ENCODE measurements at regions not wholly inside any gene's neighbourhood (a gene's known extent, or its start where the extent isn't known, plus 50 kb on each side); places are given as distances from the start of the nearest gene placed in this dataset.

DNA sequence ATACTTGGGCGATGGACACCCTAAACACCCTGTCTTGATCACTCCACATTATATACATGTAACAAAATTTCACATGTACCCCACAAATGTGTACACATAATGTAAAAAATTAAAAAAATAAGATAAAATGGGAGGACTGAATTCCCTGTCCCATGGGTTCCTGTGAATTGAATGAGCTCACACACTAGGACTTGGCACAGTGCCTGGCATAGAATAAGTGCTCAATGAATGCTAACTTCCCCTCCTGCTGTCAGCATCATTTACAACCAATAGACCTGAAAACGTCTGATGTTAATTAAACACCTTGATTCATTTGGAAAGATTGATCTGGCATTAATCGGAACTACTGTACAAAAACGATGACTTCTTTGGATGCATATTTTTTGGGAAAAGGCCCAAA, 117.3 kb upstream of the ZNF438 start:
- no peak overlapping the region for H3K27ac ChIP-seq (ENCODE audit: low read depth, low read length, poor library complexity, severe bottlenecking)

DNA sequence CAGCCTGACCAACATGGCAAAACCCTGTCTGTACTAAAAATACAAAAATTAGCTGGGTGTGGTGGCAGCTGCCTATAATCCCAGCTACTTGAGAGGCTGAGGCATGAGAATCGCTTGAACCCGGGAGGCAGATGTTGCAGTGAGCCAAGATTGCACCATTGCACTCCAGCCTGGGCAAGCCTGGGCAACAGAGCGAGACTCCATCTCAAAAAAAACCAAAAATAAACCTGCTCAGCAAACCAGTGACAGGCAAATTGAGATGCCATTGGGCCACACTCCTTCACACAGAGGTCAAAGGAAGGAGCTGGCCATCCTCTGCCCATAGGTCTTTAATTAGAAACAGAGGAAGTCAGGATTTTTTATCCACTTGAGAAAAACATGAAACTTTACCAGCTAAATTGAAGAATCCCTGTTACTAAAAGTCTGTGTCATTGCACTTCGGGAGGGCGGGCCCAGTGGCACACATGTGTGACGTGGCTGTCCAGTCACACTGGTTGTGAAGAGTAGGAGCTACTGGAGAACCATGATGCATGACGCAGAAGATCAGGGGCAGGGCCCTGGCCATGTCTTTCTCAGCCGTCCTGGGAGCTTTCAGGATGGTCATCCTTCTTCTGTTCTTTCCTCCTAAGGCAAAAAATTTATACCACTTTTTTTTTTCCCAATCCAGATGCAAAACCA, 118.3 kb upstream of the ZNF438 start:
- Histone ChIP-seq H3K4me2 (ENCODE audit: low read length) (no peak overlapping the region), H4K20me1 (ENCODE audit: insufficient read depth, low read length) (no peaks in the 10 kb centered on the region), H3K9me2 (ENCODE audit: low read depth, low read length) (no peaks in the 10 kb centered on the region), H3K79me2 (ENCODE audit: insufficient read depth, low read length) (no peaks in the 10 kb centered on the region), H2AFZ (ENCODE audit: low read length) (no peak overlapping the region), H3K36me3 (ENCODE audit: insufficient read depth, low read length) (no peaks in the 10 kb centered on the region), H3K9me3 (ENCODE audit: low read length) (no peaks in the 10 kb centered on the region), H3K9ac (ENCODE audit: low read length) (no peak overlapping the region), H3F3A (ENCODE audit: insufficient read depth, low read length) (no peaks in the 10 kb centered on the region), H3K27ac (ENCODE audit: low read depth, low read length, poor library complexity, severe bottlenecking) (no peak overlapping the region), H3K27me3 (ENCODE audit: insufficient read depth, low read length) (no peaks in the 10 kb centered on the region), H3K4me1 (ENCODE audit: insufficient read depth, low read length, severe bottlenecking) (no peaks in the 10 kb centered on the region), H3K4me3 (ENCODE audit: low read depth, low read length, poor library complexity, severe bottlenecking) (no peak overlapping the region)
- no peak for TF ChIP-seq EZH2 (IDR thresholded peaks at IDR 0.05; ENCODE audit: borderline replicate concordance, low read length)
- TF ChIP-seq, protein P1, sequence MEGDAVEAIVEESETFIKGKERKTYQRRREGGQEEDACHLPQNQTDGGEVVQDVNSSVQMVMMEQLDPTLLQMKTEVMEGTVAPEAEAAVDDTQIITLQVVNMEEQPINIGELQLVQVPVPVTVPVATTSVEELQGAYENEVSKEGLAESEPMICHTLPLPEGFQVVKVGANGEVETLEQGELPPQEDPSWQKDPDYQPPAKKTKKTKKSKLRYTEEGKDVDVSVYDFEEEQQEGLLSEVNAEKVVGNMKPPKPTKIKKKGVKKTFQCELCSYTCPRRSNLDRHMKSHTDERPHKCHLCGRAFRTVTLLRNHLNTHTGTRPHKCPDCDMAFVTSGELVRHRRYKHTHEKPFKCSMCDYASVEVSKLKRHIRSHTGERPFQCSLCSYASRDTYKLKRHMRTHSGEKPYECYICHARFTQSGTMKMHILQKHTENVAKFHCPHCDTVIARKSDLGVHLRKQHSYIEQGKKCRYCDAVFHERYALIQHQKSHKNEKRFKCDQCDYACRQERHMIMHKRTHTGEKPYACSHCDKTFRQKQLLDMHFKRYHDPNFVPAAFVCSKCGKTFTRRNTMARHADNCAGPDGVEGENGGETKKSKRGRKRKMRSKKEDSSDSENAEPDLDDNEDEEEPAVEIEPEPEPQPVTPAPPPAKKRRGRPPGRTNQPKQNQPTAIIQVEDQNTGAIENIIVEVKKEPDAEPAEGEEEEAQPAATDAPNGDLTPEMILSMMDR (IDR thresholded peaks at IDR 0.05; ENCODE audit: low read length) = no peak

More for the DNA sequence above, 117.3 kb upstream of the ZNF438 start:
- TF ChIP-seq, protein P1 (IDR thresholded peaks at IDR 0.05; ENCODE audit: low read length) = no peak
- no peak for TF ChIP-seq EZH2 (IDR thresholded peaks at IDR 0.05; ENCODE audit: borderline replicate concordance, low read length)
- Histone ChIP-seq H3K9me3 (ENCODE audit: low read length) (no peaks in the 10 kb centered on the region), H3K79me2 (ENCODE audit: insufficient read depth, low read length) (no peaks in the 10 kb centered on the region), H3K4me2 (ENCODE audit: low read length) (no peak overlapping the region), H3K36me3 (ENCODE audit: insufficient read depth, low read length) (no peaks in the 10 kb centered on the region), H4K20me1 (ENCODE audit: insufficient read depth, low read length) (no peaks in the 10 kb centered on the region), H3F3A (ENCODE audit: insufficient read depth, low read length) (no peaks in the 10 kb centered on the region), H2AFZ (ENCODE audit: low read length) (no peak overlapping the region), H3K4me3 (ENCODE audit: low read depth, low read length, poor library complexity, severe bottlenecking) (no peak overlapping the region), H3K9ac (ENCODE audit: low read length) (no peak overlapping the region), H3K4me1 (ENCODE audit: insufficient read depth, low read length, severe bottlenecking) (no peaks in the 10 kb centered on the region), H3K9me2 (ENCODE audit: low read depth, low read length) (no peaks in the 10 kb centered on the region), H3K27me3 (ENCODE audit: insufficient read depth, low read length) (no peaks in the 10 kb centered on the region)

- no peak overlapping the region for H3K27ac ChIP-seq (ENCODE audit: low read depth, low read length, poor library complexity, severe bottlenecking)
- H3K9me3 ChIP-seq (ENCODE audit: low read length) = no peaks in the 10 kb centered on the region
These were observed 119.6 kb upstream of the ZNF438 start for GRCh38 chr10:31151301-31151700.

More at GRCh38 chr10:31151301-31151700, 119.6 kb upstream of the ZNF438 start:
- H4K20me1 ChIP-seq (ENCODE audit: insufficient read depth, low read length) = no peaks in the 10 kb centered on the region
- no peak overlapping the region for H3K9ac ChIP-seq (ENCODE audit: low read length)
- no peak overlapping the region for H3K4me3 ChIP-seq (ENCODE audit: low read depth, low read length, poor library complexity, severe bottlenecking)
- H3K27me3 ChIP-seq (ENCODE audit: insufficient read depth, low read length) = no peaks in the 10 kb centered on the region
- H3K36me3 ChIP-seq (ENCODE audit: insufficient read depth, low read length) = no peaks in the 10 kb centered on the region
- TF ChIP-seq, protein P1 (IDR thresholded peaks at IDR 0.05; ENCODE audit: low read length) = no peak
- no peak for TF ChIP-seq EZH2 (IDR thresholded peaks at IDR 0.05; ENCODE audit: borderline replicate concordance, low read length)
- no peak overlapping the region for H3K4me2 ChIP-seq (ENCODE audit: low read length)
- H3K79me2 ChIP-seq (ENCODE audit: insufficient read depth, low read length) = no peaks in the 10 kb centered on the region
- H2AFZ ChIP-seq (ENCODE audit: low read length) = no peak overlapping the region
- no peaks in the 10 kb centered on the region for H3K9me2 ChIP-seq (ENCODE audit: low read depth, low read length)
- H3K4me1 ChIP-seq (ENCODE audit: insufficient read depth, low read length, severe bottlenecking) = no peaks in the 10 kb centered on the region
- H3F3A ChIP-seq (ENCODE audit: insufficient read depth, low read length) = no peaks in the 10 kb centered on the region

All from OCI-LY1 (cell line).